Spleen (tissue), 7 donors: ENCODE measurements at regions not wholly inside any gene's neighbourhood (a gene's known extent, or its start where the extent isn't known, plus 50 kb on each side); places are given as distances from the start of the nearest gene placed in this dataset.

Experiments
- POLR2A ChIP-seq, 3 donors: fragments of 450-650 bp; IDR thresholded peaks; one replicate each; pipeline ENCODE4 v1.5.1; 2017; ENCODE audit warnings: antibody characterized with exemption in 3 of 3, mild to moderate bottlenecking in 1 of 3
- POLR2AphosphoS5 ChIP-seq, 3 donors: sonication (generic); formaldehyde crosslinking; IDR thresholded peaks; one replicate each; pipeline ENCODE4 v1.5.1; 2017; ENCODE audit warnings: antibody characterized with exemption in 3 of 3
- TF ChIP-seq, protein P1 (sequence below), 11 experiments: fragments of 200-600 bp in 7 of 11; fragments of 450-650 bp in 4 of 11; sonication (generic) in 4 of 11; IDR thresholded peaks in 8 of 11; conservative IDR thresholded peaks in 3 of 11; 1 replicate in 7 of 11; 2 replicates in 4 of 11; pipeline versions ENCODE4 v1.4.0 to v1.8.0; 2016 to 2021; ENCODE audit warnings: antibody characterized with exemption in 11 of 11, inconsistent platforms in 4 of 11, mild to moderate bottlenecking in 1 of 11
- donor health status: DM: no; HTN: no; CAD: no; lungs with moderate emphysema.
- donor health status: DM: no; HTN: no; CAD: no.
- donor health status: DM: no; HTN: no; CAD: no.

- TF ChIP-seq, protein P1, sequence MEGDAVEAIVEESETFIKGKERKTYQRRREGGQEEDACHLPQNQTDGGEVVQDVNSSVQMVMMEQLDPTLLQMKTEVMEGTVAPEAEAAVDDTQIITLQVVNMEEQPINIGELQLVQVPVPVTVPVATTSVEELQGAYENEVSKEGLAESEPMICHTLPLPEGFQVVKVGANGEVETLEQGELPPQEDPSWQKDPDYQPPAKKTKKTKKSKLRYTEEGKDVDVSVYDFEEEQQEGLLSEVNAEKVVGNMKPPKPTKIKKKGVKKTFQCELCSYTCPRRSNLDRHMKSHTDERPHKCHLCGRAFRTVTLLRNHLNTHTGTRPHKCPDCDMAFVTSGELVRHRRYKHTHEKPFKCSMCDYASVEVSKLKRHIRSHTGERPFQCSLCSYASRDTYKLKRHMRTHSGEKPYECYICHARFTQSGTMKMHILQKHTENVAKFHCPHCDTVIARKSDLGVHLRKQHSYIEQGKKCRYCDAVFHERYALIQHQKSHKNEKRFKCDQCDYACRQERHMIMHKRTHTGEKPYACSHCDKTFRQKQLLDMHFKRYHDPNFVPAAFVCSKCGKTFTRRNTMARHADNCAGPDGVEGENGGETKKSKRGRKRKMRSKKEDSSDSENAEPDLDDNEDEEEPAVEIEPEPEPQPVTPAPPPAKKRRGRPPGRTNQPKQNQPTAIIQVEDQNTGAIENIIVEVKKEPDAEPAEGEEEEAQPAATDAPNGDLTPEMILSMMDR (IDR thresholded peaks at IDR 0.05 in 8 of 11, conservative IDR thresholded peaks at IDR 0.05 in 3 of 11): no peak
- TF ChIP-seq POLR2AphosphoS5 (IDR thresholded peaks at IDR 0.05) (peak in 1 of 3 donors; percentile 57), POLR2A (IDR thresholded peaks at IDR 0.05) (no peak)
Measured at GRCh38 chr3:126266291-126266840, 86.0 kb upstream of the ALDH1L1 start.
